Coronary artery (tissue), 2 donors: ENCODE measurements at regions not wholly inside any gene's neighbourhood (a gene's known extent, or its start where the extent isn't known, plus 50 kb on each side); places are given as distances from the start of the nearest gene placed in this dataset.

Source experiments
- DNase-seq: peaks from one replicate; pipeline ENCODE4 v3.0.0-alpha.2; 2017; ENCODE audit warnings: low spot score
- H3K27ac ChIP-seq, 2 donors: fragments of 200-600 bp; sonication (generic); one replicate each; pipeline ENCODE4 v1.5.1; 2016 to 2019
- H3K4me3 ChIP-seq: fragments of 200-600 bp; sonication (generic); 2 replicates; pipeline ENCODE4 v1.5.1; 2016; ENCODE audit warnings: mild to moderate bottlenecking, moderate library complexity
- TF ChIP-seq, protein P1 (sequence below): fragments of 200-600 bp; sonication (generic); IDR thresholded peaks from one replicate; pipeline ENCODE4 v1.5.1; 2019; ENCODE audit warnings: antibody characterized with exemption

- TF ChIP-seq, protein P1, sequence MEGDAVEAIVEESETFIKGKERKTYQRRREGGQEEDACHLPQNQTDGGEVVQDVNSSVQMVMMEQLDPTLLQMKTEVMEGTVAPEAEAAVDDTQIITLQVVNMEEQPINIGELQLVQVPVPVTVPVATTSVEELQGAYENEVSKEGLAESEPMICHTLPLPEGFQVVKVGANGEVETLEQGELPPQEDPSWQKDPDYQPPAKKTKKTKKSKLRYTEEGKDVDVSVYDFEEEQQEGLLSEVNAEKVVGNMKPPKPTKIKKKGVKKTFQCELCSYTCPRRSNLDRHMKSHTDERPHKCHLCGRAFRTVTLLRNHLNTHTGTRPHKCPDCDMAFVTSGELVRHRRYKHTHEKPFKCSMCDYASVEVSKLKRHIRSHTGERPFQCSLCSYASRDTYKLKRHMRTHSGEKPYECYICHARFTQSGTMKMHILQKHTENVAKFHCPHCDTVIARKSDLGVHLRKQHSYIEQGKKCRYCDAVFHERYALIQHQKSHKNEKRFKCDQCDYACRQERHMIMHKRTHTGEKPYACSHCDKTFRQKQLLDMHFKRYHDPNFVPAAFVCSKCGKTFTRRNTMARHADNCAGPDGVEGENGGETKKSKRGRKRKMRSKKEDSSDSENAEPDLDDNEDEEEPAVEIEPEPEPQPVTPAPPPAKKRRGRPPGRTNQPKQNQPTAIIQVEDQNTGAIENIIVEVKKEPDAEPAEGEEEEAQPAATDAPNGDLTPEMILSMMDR, result no peak
- DNase-seq, result no peak
- no peak overlapping the region for H3K27ac ChIP-seq
Observed at GRCh38 chr1:88552226-88552625, 131.8 kb upstream of the PKN2 start.

GRCh38 chr1:88557014-88557413 lies 127.1 kb upstream of the PKN2 start:
- Histone ChIP-seq H3K27ac (no peak overlapping the region), H3K4me3 (no peak overlapping the region)
- no peak for DNase-seq
- TF ChIP-seq, protein P1, result no peak

More at GRCh38 chr1:88552226-88552625, 131.8 kb upstream of the PKN2 start:
- H3K4me3 ChIP-seq, result no peak overlapping the region

DNA sequence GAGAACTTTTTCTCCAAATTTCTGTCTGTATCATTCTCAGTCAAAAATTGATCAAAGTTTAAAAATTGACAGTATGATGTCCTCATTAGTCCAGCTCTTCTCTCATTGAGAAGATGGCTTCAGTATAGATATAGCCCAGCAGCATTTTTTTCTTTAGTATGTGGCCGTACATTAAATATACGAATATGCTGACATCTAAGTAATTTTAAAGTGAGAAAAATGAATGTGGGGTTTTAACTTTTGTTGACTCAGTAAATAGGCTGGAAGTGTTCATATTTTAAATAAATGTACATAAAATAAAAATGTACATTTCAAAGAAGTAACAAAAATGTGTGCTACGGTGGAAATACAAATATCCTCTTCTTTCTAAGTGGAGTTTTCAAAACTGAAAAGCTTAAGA lies 123.5 kb upstream of the PKN2 start:
- DNase-seq, result no peak
- TF ChIP-seq, protein P1, result no peak
- Histone ChIP-seq H3K27ac (no peak overlapping the region), H3K4me3 (no peak overlapping the region)

DNA sequence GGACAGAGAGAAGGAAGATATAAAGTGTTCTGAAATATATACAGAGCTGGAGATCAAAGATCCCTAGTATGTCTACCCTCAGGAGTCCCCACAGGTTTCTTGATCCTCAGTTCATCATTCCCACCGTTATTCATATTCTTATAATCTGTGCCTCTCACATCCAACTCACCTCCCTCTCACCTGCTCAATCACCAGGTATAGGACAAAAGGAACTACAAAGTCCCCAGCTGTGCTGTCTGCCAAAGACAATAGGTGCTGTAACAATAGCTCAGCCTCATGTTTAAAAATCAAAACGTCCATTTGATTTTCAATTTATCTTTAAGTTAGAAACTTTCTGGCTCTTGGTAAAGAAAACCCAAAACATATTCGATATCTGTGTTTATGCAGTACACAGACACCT lies 121.1 kb upstream of the PKN2 start:
- TF ChIP-seq, protein P1, result no peak
- H3K4me3 ChIP-seq, result no peak overlapping the region
- no peak overlapping the region for H3K27ac ChIP-seq
- no peak for DNase-seq

GRCh38 chr1:88566615-88567387 lies 117.3 kb upstream of the PKN2 start:
- no peak overlapping the region for H3K27ac ChIP-seq
- DNase-seq, result no peak

GRCh38 chr1:88571506-88571905 lies 112.6 kb upstream of the PKN2 start:
- TF ChIP-seq, protein P1, result no peak
- H3K4me3 ChIP-seq, result no peak overlapping the region
- H3K27ac ChIP-seq, result no peak overlapping the region
- no peak for DNase-seq

More at GRCh38 chr1:88566615-88567387, 117.3 kb upstream of the PKN2 start:
- TF ChIP-seq, protein P1, result no peak
- no peak overlapping the region for H3K4me3 ChIP-seq

- TF ChIP-seq, protein P1, result no peak
- Histone ChIP-seq H3K4me3 (no peak overlapping the region), H3K27ac (no peak overlapping the region)
- DNase-seq, result no peak
Observed at GRCh38 chr1:88579598-88579997, 104.5 kb upstream of the PKN2 start.
